WTC11 (cell line): ENCODE measurements at regions not wholly inside any gene's neighbourhood (a gene's known extent, or its start where the extent isn't known, plus 50 kb on each side); places are given as distances from the start of the nearest gene placed in this dataset.

Experiments used
- ATAC-seq: fragments of 200-7000 bp; cut with Tn5 transposase; 2 replicates; pipeline ENCODE4 v1.10.0; 2021; ENCODE audit warnings: mild to moderate bottlenecking, moderate library complexity
- CTCF ChIA-PET: fragments of 300-600 bp; sonication (Branson Sonifier 250); formaldehyde crosslinking; loops from one replicate; lab custom pipeline; 2021; ENCODE audit warnings: antibody characterized with exemption; lab: Charles Lee
- POLR2A ChIA-PET: fragments of 350-600 bp; sonication (Branson Sonifier 250); formaldehyde crosslinking; loops from one replicate; lab custom pipeline; 2021; ENCODE audit warnings: antibody characterized with exemption; lab: Charles Lee
- DNase-seq: peaks from one replicate; pipeline ENCODE4 v3.0.0; 2021; ENCODE audit warnings: low spot score
- H3K27ac Mint-ChIP-seq: 2 replicates; pipeline ENCODE4 v1.8.0; 2021; ENCODE audit warnings: mixed read lengths
- H3K27me3 Mint-ChIP-seq: 2 replicates; pipeline ENCODE4 v1.8.0; 2021; ENCODE audit warnings: low read depth, mild to moderate bottlenecking, moderate library complexity, mixed read lengths
- H3K36me3 Mint-ChIP-seq: 2 replicates; pipeline ENCODE4 v1.8.0; 2021; ENCODE audit warnings: mixed read lengths
- H3K4me1 Mint-ChIP-seq: 2 replicates; pipeline ENCODE4 v1.8.0; 2022; ENCODE audit warnings: mixed read lengths
- H3K4me3 Mint-ChIP-seq: 2 replicates; pipeline ENCODE4 v1.8.0; 2021; ENCODE audit warnings: mild to moderate bottlenecking, moderate library complexity, mixed read lengths
- H3K9me3 Mint-ChIP-seq: 2 replicates; pipeline ENCODE4 v1.8.0; 2021; ENCODE audit warnings: mixed read lengths
- FOXK1 ChIP-seq: sonication (generic); formaldehyde crosslinking; IDR thresholded peaks from 2 replicates; pipeline ENCODE4 v1.8.0; 2022; ENCODE audit warnings: mild to moderate bottlenecking, moderate library complexity, missing genetic modification reagents
- FOXP1 ChIP-seq: sonication (generic); formaldehyde crosslinking; IDR thresholded peaks from 2 replicates; pipeline ENCODE4 v1.8.0; 2022; ENCODE audit warnings: missing genetic modification reagents, mild to moderate bottlenecking, moderate library complexity, borderline replicate concordance
- HMGA2 ChIP-seq: fragments of 250-450 bp; sonication (Bioruptor Pico); IDR thresholded peaks from 2 replicates; pipeline ENCODE4 v1.4.0; 2021; ENCODE audit warnings: mild to moderate bottlenecking, moderate library complexity
- TEAD4 ChIP-seq: sonication (generic); formaldehyde crosslinking; IDR thresholded peaks from 2 replicates; pipeline ENCODE4 v1.8.0; 2022; ENCODE audit warnings: mild to moderate bottlenecking, missing genetic modification reagents
- ZBTB21 ChIP-seq: sonication (generic); formaldehyde crosslinking; IDR thresholded peaks from 2 replicates; pipeline ENCODE4 v1.8.1; 2023; ENCODE audit warnings: mild to moderate bottlenecking, missing genetic modification reagents, borderline replicate concordance
- ZNF263 ChIP-seq: sonication (generic); formaldehyde crosslinking; IDR thresholded peaks from 2 replicates; pipeline ENCODE4 v1.8.1; 2022; ENCODE audit warnings: low read depth, mild to moderate bottlenecking, moderate library complexity, missing genetic modification reagents
- TF ChIP-seq, protein P1 (sequence below): sonication (generic); formaldehyde crosslinking; IDR thresholded peaks from 2 replicates; pipeline ENCODE4 v1.8.0; 2022; ENCODE audit warnings: missing genetic modification reagents
- TF ChIP-seq, protein P2 (sequence below): sonication (generic); formaldehyde crosslinking; IDR thresholded peaks from 2 replicates; pipeline ENCODE4 v1.8.1; 2023; ENCODE audit warnings: mild to moderate bottlenecking, missing genetic modification reagents, moderate library complexity
- TF ChIP-seq, protein P3 (sequence below): sonication (generic); formaldehyde crosslinking; IDR thresholded peaks from 2 replicates; pipeline ENCODE4 v1.8.0; 2022; ENCODE audit warnings: mild to moderate bottlenecking, missing genetic modification reagents
- TF ChIP-seq, protein P4 (sequence below): sonication (generic); formaldehyde crosslinking; IDR thresholded peaks from 2 replicates; pipeline ENCODE4 v1.8.1; 2022; ENCODE audit warnings: low read depth, missing genetic modification reagents, borderline replicate concordance
- TF ChIP-seq, protein P5 (sequence below): fragments of 200-600 bp; IDR thresholded peaks from 2 replicates; pipeline ENCODE4 v1.8.0; 2022; ENCODE audit warnings: antibody characterized with exemption

DNA sequence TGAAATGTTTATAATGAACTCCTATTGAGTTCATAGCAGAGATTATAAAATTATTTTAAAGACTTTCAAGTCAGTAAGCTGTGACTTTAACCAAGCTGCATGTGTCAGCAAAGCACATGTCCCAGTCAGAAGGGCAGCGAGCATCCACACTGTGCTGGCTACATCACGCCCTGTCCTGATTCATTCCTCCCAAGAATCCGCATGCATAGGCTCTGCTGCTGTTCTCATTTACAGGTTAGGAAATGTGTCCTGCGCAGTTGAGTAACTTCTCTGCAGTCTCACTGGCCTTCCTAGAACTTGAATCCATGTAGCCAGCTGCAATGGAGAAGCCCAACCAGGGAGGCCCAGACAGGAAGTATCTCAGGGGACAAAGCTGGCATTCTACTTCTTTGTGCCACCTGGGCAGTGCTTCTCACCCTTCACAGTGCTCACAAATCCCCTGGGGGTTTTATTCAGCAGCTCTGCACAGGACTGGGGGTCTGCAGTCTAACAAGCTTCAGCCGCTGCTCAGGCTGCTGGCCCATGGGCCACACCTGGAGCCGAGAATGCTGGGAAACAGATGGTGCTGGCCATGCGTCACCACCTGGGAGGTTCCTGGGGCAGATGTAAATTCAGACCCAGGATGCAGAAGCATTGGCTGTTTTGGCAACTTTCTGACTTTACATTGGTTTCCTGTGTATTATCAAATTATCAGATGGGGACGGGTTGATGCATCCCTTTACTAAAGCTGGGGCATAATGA, 192.8 kb upstream of the GDF10 start:
- POLR2A ChIA-PET = no interaction called here
- Mint-ChIP-seq H3K4me3 (no peak overlapping the region), H3K36me3 (no peaks in the 10 kb centered on the region), H3K9me3 (peaks cover 9% of the 10 kb centered on the region; the same call in 1 of the 2 replicates), H3K27me3 (no peaks in the 10 kb centered on the region), H3K4me1 (no peaks in the 10 kb centered on the region), H3K27ac (no peak overlapping the region)
- CTCF ChIA-PET = interaction anchor here (0.5 kb wide), 1 partner anchor 112 kb away, joined by 3 read pairs; no protein-coding TSS in a partner anchor
- ATAC-seq = no peak
- no peak for DNase-seq
- TF ChIP-seq FOXK1 (CRISPR knock-in tag) = no peak
- no peak for TF ChIP-seq ZBTB21 (CRISPR knock-in tag)
- TF ChIP-seq, protein P1, sequence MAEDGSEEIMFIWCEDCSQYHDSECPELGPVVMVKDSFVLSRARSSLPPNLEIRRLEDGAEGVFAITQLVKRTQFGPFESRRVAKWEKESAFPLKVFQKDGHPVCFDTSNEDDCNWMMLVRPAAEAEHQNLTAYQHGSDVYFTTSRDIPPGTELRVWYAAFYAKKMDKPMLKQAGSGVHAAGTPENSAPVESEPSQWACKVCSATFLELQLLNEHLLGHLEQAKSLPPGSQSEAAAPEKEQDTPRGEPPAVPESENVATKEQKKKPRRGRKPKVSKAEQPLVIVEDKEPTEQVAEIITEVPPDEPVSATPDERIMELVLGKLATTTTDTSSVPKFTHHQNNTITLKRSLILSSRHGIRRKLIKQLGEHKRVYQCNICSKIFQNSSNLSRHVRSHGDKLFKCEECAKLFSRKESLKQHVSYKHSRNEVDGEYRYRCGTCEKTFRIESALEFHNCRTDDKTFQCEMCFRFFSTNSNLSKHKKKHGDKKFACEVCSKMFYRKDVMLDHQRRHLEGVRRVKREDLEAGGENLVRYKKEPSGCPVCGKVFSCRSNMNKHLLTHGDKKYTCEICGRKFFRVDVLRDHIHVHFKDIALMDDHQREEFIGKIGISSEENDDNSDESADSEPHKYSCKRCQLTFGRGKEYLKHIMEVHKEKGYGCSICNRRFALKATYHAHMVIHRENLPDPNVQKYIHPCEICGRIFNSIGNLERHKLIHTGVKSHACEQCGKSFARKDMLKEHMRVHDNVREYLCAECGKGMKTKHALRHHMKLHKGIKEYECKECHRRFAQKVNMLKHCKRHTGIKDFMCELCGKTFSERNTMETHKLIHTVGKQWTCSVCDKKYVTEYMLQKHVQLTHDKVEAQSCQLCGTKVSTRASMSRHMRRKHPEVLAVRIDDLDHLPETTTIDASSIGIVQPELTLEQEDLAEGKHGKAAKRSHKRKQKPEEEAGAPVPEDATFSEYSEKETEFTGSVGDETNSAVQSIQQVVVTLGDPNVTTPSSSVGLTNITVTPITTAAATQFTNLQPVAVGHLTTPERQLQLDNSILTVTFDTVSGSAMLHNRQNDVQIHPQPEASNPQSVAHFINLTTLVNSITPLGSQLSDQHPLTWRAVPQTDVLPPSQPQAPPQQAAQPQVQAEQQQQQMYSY (CRISPR knock-in tag) = no peak
- TF ChIP-seq, protein P2, sequence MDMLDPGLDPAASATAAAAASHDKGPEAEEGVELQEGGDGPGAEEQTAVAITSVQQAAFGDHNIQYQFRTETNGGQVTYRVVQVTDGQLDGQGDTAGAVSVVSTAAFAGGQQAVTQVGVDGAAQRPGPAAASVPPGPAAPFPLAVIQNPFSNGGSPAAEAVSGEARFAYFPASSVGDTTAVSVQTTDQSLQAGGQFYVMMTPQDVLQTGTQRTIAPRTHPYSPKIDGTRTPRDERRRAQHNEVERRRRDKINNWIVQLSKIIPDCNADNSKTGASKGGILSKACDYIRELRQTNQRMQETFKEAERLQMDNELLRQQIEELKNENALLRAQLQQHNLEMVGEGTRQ (CRISPR knock-in tag) = no peak
- TF ChIP-seq, protein P3, sequence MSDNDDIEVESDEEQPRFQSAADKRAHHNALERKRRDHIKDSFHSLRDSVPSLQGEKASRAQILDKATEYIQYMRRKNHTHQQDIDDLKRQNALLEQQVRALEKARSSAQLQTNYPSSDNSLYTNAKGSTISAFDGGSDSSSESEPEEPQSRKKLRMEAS (CRISPR knock-in tag) = no peak

DNA sequence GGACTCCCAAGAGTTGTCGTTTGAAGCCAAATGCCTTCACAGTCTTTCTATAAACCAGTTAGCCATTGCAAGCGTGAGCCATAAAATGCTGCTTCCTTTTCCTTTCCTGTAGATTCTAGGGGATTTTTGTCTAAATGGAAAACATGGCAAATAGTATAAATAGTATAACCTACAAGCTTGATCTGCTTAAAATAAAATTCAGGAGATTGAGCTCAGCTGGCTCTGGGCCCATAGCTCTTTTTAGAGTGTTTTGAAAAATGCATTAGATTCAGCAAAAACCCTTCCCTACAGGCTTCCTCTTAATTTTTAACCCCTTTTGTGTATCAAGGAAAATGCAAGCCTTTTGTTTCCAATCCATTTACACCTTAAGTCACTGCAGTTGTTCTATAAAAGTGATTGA, 190.1 kb upstream of the GDF10 start:
- H3K9me3 Mint-ChIP-seq = no peaks in the 10 kb centered on the region; the same call in 1 of the 2 replicates
- H3K36me3 Mint-ChIP-seq = no peaks in the 10 kb centered on the region
- DNase-seq (no peak), ATAC-seq (no peak)
- TF ChIP-seq, protein P4, sequence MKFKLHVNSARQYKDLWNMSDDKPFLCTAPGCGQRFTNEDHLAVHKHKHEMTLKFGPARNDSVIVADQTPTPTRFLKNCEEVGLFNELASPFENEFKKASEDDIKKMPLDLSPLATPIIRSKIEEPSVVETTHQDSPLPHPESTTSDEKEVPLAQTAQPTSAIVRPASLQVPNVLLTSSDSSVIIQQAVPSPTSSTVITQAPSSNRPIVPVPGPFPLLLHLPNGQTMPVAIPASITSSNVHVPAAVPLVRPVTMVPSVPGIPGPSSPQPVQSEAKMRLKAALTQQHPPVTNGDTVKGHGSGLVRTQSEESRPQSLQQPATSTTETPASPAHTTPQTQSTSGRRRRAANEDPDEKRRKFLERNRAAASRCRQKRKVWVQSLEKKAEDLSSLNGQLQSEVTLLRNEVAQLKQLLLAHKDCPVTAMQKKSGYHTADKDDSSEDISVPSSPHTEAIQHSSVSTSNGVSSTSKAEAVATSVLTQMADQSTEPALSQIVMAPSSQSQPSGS (CRISPR knock-in tag) = no peak
- TF ChIP-seq FOXP1 (CRISPR knock-in tag) (no peak), ZNF263 (CRISPR knock-in tag) (no peak), HMGA2 (no peak)
- peaks cover 13% of the 10 kb centered on the region for H3K4me1 Mint-ChIP-seq
- H3K27ac Mint-ChIP-seq = no peak overlapping the region
- ChIA-PET POLR2A (no interaction called here), CTCF (interaction anchor here (3.0 kb wide), 1 partner anchor 62 kb away, joined by 10 read pairs; no protein-coding TSS in a partner anchor)
- peaks cover 7% of the 10 kb centered on the region for H3K27me3 Mint-ChIP-seq
- no peak overlapping the region for H3K4me3 Mint-ChIP-seq

DNA sequence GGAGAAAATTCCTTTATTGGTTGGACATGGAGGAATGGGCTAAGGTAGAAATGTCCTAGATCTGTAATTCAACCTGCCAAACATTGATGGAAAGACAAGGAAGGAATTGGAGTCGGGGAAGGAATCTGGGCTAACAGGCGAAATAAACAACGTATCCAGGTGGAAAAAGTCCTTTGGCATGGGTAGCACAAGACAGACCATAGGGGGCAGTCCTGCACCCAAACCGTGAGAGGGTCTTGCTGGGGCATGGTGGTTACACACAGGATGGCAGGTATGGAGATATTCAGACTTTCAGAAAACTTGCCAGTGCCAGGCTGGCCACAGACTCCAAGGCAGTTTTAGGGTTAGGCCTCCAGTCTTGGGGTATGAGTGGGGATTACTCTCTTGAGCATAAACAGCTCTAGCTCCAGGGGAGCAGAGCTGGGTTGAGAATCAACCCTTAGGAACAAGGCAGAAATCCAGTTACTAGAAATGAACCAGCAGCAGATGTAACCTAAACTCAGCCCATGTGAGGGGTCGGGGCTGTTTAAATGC, 188.6 kb upstream of the GDF10 start:
- Mint-ChIP-seq H3K27ac (no peak overlapping the region), H3K36me3 (no peaks in the 10 kb centered on the region), H3K27me3 (peaks cover 7% of the 10 kb centered on the region), H3K9me3 (no peaks in the 10 kb centered on the region; the same call in 1 of the 2 replicates), H3K4me3 (no peak overlapping the region), H3K4me1 (peaks cover 15% of the 10 kb centered on the region)
- ChIA-PET POLR2A (no interaction called here), CTCF (interaction anchor here (0.7 to 3.0 kb wide), 3 partner anchors 9 to 201 kb away, joined by 3 to 10 read pairs (median 4); no protein-coding TSS in a partner anchor)
- TF ChIP-seq, protein P5, sequence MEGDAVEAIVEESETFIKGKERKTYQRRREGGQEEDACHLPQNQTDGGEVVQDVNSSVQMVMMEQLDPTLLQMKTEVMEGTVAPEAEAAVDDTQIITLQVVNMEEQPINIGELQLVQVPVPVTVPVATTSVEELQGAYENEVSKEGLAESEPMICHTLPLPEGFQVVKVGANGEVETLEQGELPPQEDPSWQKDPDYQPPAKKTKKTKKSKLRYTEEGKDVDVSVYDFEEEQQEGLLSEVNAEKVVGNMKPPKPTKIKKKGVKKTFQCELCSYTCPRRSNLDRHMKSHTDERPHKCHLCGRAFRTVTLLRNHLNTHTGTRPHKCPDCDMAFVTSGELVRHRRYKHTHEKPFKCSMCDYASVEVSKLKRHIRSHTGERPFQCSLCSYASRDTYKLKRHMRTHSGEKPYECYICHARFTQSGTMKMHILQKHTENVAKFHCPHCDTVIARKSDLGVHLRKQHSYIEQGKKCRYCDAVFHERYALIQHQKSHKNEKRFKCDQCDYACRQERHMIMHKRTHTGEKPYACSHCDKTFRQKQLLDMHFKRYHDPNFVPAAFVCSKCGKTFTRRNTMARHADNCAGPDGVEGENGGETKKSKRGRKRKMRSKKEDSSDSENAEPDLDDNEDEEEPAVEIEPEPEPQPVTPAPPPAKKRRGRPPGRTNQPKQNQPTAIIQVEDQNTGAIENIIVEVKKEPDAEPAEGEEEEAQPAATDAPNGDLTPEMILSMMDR = peak; percentile 23; the same call in 1 of the 2 replicates
- no peak for TF ChIP-seq TEAD4 (CRISPR knock-in tag)
- ATAC-seq (peak; percentile 74), DNase-seq (peak; percentile 40)
